Psoas muscle (tissue), 7 donors: ENCODE measurements at regions not wholly inside any gene's neighbourhood (a gene's known extent, or its start where the extent isn't known, plus 50 kb on each side); places are given as distances from the start of the nearest gene placed in this dataset.

Source experiments
- ATAC-seq, 4 donors: fragments of 200-7000 bp; cut with Tn5 transposase; one replicate each; pipeline ENCODE4 v1.9.1; 2020; ENCODE audit warnings: moderate library complexity in 3 of 4, mild to moderate bottlenecking in 2 of 4
- DNase-seq, 2 donors: peaks; one replicate each; pipeline ENCODE4 v3.0.0-alpha.2; 2020
- H3K27ac ChIP-seq: fragments of 200-600 bp; one replicate; pipeline ENCODE4 v1.8.0; 2022
- H3K27me3 ChIP-seq, 3 donors: fragments of 200-600 bp in 1 of 3; one replicate each; pipeline versions ENCODE4 v1.6.1 to v1.8.0; 2013 to 2022; ENCODE audit warnings: low read length in 2 of 3, mild to moderate bottlenecking in 2 of 3, moderate library complexity in 1 of 3; ENCODE audit not compliant: insufficient read depth in 3 of 3
- H3K36me3 ChIP-seq, 2 donors: fragments of 200-600 bp in 1 of 2; one replicate each; pipeline versions ENCODE4 v1.6.1 to v1.8.0; 2013 to 2022; ENCODE audit warnings: low read depth in 1 of 2, mild to moderate bottlenecking in 1 of 2, moderate library complexity in 1 of 2; ENCODE audit not compliant: insufficient read depth in 1 of 2
- H3K4me1 ChIP-seq: fragments of 200-600 bp; one replicate; pipeline ENCODE4 v1.8.0; 2022
- H3K4me3 ChIP-seq: fragments of 200-600 bp; one replicate; pipeline ENCODE4 v1.8.0; 2022; ENCODE audit warnings: mild to moderate bottlenecking
- H3K9me3 ChIP-seq: fragments of 200-600 bp; one replicate; pipeline ENCODE4 v1.8.0; 2022
- WGBS, 3 donors: extraction: QIAGEN DNeasy Blood & Tissue Kit; methylation state at CpG; one replicate each; pipeline versions ENCODE4 v1.1.6 to v1.1.7; 2013; 5-methylcytosine and 5-hydroxymethylcytosine counted together
- intact Hi-C, 2 donors: fragments of 100-400 bp; cut with DNase I; formaldehyde crosslinking; loops; one replicate each; pipeline versions ENCODE4 v1.11.0 to v1.14.2; 2022
- TF ChIP-seq, protein P1 (sequence below): fragments of 200-600 bp; IDR thresholded peaks from one replicate; pipeline ENCODE4 v1.8.0; 2022; ENCODE audit warnings: antibody characterized with exemption
- donor health status: healthy with polysubstance abuse.
- donor health status: DM: no; HTN: no; CAD: no; lungs with moderate emphysema.
- donor health status: Bipolar disorder and iron deficiency.
- donor health status: healthy.
- donor health status: DM: yes; HTN: yes; CAD: no.
- donor health status: DM: no; HTN: no; CAD: no.
- donor health status: DM: yes; HTN: yes; CAD: no.

- Histone ChIP-seq H3K4me3 (no peak overlapping the region), H3K36me3 (no peaks in the 10 kb centered on the region), H3K27ac (no peak overlapping the region), H3K27me3 (no peaks in the 10 kb centered on the region), H3K9me3 (no peaks in the 10 kb centered on the region), H3K4me1 (no peaks in the 10 kb centered on the region)
- 32 to 58% (median 49%) methylated on average over 2 of the region's 2 CpGs for WGBS, 3 donors
- DNase-seq (no peak), ATAC-seq (no peak)
- intact Hi-C loops, result no loop called here
- TF ChIP-seq, protein P1, sequence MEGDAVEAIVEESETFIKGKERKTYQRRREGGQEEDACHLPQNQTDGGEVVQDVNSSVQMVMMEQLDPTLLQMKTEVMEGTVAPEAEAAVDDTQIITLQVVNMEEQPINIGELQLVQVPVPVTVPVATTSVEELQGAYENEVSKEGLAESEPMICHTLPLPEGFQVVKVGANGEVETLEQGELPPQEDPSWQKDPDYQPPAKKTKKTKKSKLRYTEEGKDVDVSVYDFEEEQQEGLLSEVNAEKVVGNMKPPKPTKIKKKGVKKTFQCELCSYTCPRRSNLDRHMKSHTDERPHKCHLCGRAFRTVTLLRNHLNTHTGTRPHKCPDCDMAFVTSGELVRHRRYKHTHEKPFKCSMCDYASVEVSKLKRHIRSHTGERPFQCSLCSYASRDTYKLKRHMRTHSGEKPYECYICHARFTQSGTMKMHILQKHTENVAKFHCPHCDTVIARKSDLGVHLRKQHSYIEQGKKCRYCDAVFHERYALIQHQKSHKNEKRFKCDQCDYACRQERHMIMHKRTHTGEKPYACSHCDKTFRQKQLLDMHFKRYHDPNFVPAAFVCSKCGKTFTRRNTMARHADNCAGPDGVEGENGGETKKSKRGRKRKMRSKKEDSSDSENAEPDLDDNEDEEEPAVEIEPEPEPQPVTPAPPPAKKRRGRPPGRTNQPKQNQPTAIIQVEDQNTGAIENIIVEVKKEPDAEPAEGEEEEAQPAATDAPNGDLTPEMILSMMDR, result no peak
Measured at GRCh38 chr3:84136425-84136824, 822.4 kb upstream of the CADM2 start.

DNA sequence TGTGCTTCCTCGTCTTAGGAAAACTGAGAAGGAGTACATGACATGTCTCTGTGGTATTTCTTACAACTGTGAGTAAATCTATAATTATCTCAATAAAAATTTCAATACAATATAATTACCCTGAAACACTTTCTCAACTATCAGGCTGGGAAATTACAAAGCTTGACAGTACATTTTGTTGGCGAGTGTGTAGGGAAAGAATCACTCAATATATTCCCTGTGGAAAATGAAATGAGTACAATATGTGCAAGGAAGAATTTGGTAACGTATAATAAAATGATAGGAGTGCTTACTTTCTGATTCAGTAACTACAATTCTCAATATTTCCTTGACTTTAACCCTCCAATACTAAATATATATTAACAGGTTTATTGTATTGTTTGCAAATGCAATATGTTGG, 818.2 kb upstream of the CADM2 start:
- intact Hi-C loops, result no loop called here
- no peaks in the 10 kb centered on the region for H3K9me3 ChIP-seq
- no peaks in the 10 kb centered on the region for H3K36me3 ChIP-seq
- DNase-seq (no peak), ATAC-seq (no peak)
- 56 to 60% (median 59%) methylated on average over 3 of the region's 3 CpGs for WGBS, 3 donors
- H3K4me1 ChIP-seq, result no peaks in the 10 kb centered on the region
- H3K27me3 ChIP-seq, result no peaks in the 10 kb centered on the region
- no peak overlapping the region for H3K27ac ChIP-seq
- H3K4me3 ChIP-seq, result no peak overlapping the region
- TF ChIP-seq, protein P1, result no peak

DNA sequence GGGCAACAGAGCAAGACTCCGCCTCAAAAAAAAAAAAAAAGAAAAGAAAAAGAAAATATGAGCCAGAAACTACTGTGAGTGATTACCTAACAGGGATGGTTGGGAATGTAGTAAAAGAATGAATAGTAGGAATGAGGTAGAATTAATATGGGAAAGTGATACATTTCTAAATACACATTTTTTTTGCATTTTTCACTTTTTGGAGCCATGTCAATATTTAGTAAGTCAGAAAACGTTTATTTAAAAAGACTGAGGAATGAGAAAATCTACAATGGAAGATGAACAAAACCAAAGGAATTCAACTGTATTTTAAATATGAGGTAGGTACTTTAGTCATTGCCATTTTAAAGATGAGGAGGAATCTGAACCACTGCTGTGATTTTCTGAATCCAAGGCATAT, 817.2 kb upstream of the CADM2 start:
- H3K4me3 ChIP-seq, result no peak overlapping the region
- intact Hi-C loops, result no loop called here

DNA sequence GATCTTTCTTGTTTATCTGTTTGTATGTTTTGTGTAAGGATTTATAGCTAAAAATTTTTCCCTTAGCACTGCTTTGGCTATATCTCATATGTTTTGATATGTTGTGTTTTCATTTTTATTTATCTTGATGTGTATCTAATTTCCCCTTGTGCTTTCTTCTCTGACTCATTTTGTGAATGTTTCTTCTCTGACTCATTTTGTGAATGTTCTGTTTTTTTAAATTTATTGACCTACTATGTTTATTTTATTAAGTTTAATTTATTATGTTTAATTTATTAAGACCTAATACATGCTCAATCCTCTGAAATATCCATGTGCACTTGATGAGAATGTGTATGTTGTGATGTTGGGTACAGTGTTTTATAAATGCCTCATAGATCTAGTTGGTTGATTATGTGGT, 793.5 kb upstream of the CADM2 start:
- no peaks in the 10 kb centered on the region for H3K27me3 ChIP-seq
- H3K36me3 ChIP-seq, result no peaks in the 10 kb centered on the region
- DNase-seq (no peak), ATAC-seq (no peak)
- intact Hi-C loops, result no loop called here
- no peak overlapping the region for H3K27ac ChIP-seq
- H3K4me1 ChIP-seq, result no peaks in the 10 kb centered on the region
- no peaks in the 10 kb centered on the region for H3K9me3 ChIP-seq
- TF ChIP-seq, protein P1, result no peak
- no peak overlapping the region for H3K4me3 ChIP-seq

More for the DNA sequence above, 817.2 kb upstream of the CADM2 start:
- no peaks in the 10 kb centered on the region for H3K4me1 ChIP-seq
- WGBS, 3 donors, result 54 to 66% (median 57%) methylated on average over 2 of the region's 2 CpGs
- TF ChIP-seq, protein P1, result no peak
- H3K27me3 ChIP-seq, result no peaks in the 10 kb centered on the region
- DNase-seq (no peak), ATAC-seq (no peak)
- H3K9me3 ChIP-seq, result no peaks in the 10 kb centered on the region
- H3K27ac ChIP-seq, result no peak overlapping the region
- no peaks in the 10 kb centered on the region for H3K36me3 ChIP-seq

DNA sequence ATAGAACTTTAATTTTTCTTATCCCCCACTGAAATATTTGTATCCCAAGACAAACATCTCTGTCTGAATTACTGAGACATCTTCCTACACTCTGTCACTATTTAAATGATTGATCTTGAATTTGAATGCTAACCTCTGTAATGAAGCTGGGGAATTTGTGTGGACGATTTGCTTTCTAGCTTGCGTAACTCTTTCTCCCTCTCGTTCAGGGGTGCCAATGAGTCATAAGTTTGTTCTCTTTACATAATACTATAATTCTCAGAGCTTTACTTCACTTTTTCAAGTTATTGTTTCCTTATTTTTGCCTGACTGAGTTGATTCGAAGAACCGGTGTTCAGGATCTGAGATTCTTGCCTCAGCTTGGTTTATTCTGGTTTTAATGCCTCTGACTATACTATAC, 783.3 kb upstream of the CADM2 start:
- 86 to 87% (median 86%) methylated on average over 5 of the region's 5 CpGs for WGBS, 3 donors
- Histone ChIP-seq H3K9me3 (peaks cover 9% of the 10 kb centered on the region), H3K4me1 (no peaks in the 10 kb centered on the region), H3K4me3 (no peak overlapping the region), H3K36me3 (no peaks in the 10 kb centered on the region), H3K27me3 (no peaks in the 10 kb centered on the region), H3K27ac (no peak overlapping the region)
- intact Hi-C loops, result no loop called here
- TF ChIP-seq, protein P1, result no peak
- ATAC-seq (no peak), DNase-seq (no peak)
